ENCODE measurements at regions not wholly inside any gene's neighbourhood (a gene's known extent, or its start where the extent isn't known, plus 50 kb on each side); places are given as distances from the start of the nearest gene placed in this dataset.

DNA sequence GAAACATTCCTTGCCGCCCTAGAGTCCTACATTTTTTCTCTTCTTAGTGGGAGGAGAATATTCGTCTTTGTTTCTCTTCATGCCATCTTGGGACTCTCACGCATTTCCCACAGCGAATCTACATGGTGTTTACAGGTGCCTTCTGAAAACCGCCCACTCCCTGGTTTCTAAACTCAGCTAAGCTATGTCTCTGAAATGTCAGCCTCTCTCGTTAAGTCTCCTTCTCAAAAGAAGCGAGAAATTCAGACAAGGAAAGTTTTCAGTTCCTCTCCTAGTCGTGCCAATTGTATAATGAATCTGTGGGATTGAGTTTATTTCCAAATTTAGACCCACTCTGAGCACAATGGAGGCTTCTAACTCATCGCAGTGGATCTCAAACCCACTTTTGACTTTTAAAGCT, 186.8 kb upstream of the NFIB start:
- no peak overlapping the region for H3K9ac ChIP-seq (ENCODE audit: low read depth, low read length, poor library complexity)
- H3K23ac ChIP-seq (ENCODE audit: low read depth, low read length, poor library complexity): no peak overlapping the region
- H3K4me2 ChIP-seq (ENCODE audit: insufficient read depth, low read length, poor library complexity, severe bottlenecking): no peak overlapping the region
- no peak overlapping the region for H2BK12ac ChIP-seq (ENCODE audit: low read length)
- H3K18ac ChIP-seq (ENCODE audit: low read length): no peak overlapping the region
- H3K79me1 ChIP-seq (ENCODE audit: low read depth, low read length): no peaks in the 10 kb centered on the region
- no peak for DNase-seq (ENCODE audit: low spot score)
- no peak overlapping the region for H2BK5ac ChIP-seq (ENCODE audit: low read length)
- H3K27me3 ChIP-seq (ENCODE audit: control insufficient read depth in 3 of 3, insufficient read depth in 3 of 3, low read depth in 1 of 3, low read length in 3 of 3): no peaks in the 10 kb centered on the region
- H2AFZ ChIP-seq (ENCODE audit: low read length): no peak overlapping the region
- H3K27ac ChIP-seq (replicated peaks; ENCODE audit: low read length): no peak overlapping the region
- no peaks in the 10 kb centered on the region for H3K36me3 ChIP-seq (replicated peaks in 1 of 2; ENCODE audit: control insufficient read depth in 2 of 2, insufficient read depth in 2 of 2, low read length in 2 of 2)
- no peak overlapping the region for H2BK120ac ChIP-seq (ENCODE audit: low read depth, low read length)
- H2AK5ac ChIP-seq (ENCODE audit: low read depth, low read length): no peak overlapping the region
- no peak overlapping the region for H3K4ac ChIP-seq (ENCODE audit: low read length)
- H3K9me3 ChIP-seq (replicated peaks in 1 of 2; ENCODE audit: control insufficient read depth in 2 of 2, insufficient read depth in 1 of 2, low read depth in 1 of 2, low read length in 2 of 2): no peaks in the 10 kb centered on the region
- no CpG with 5 or more reads among the region's 9 CpGs for WGBS, 2 donors (ENCODE audit: extremely low coverage in 2 of 2, insufficient read length in 2 of 2, insufficient replicate concordance in 1 of 2)
- no peak overlapping the region for H2BK15ac ChIP-seq (ENCODE audit: low read length)
- no peak overlapping the region for H4K91ac ChIP-seq (ENCODE audit: low read depth, low read length, poor library complexity)
- H3K14ac ChIP-seq (ENCODE audit: low read length): no peak overlapping the region
- no peak overlapping the region for H3K4me3 ChIP-seq (ENCODE audit: low read length in 2 of 2)
- H4K8ac ChIP-seq (ENCODE audit: low read depth, low read length): no peak overlapping the region
- peaks cover 0 to 3% of the 10 kb centered on the region in 2 donors for H3K4me1 ChIP-seq (ENCODE audit: control insufficient read depth in 2 of 2, insufficient read depth in 1 of 2, low read depth in 1 of 2, low read length in 2 of 2)

DNA sequence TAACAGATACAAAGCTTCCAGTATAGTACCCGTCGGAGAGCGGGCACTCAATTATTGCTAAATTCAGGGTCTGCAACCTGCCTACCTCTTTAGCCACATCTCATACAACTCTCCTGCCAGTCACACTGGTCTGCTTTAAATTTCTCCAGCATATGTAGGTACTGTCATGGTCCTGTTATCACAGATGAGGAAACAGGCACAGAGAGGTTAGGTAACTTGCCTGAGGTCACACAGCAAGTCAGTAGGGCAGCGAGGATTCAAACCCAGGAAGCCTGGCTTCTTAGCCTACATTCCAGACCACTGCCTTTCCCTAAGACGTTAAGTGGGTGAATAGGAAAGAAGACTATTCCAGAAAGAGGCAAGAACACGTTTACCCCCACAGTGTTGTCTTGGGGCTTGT, 186.0 kb upstream of the NFIB start:
- H3K36me3 ChIP-seq (replicated peaks in 1 of 2; ENCODE audit: control insufficient read depth in 2 of 2, insufficient read depth in 2 of 2, low read length in 2 of 2): no peaks in the 10 kb centered on the region
- no peak overlapping the region for H3K9ac ChIP-seq (ENCODE audit: low read depth, low read length, poor library complexity)
- no peak overlapping the region for H3K4me2 ChIP-seq (ENCODE audit: insufficient read depth, low read length, poor library complexity, severe bottlenecking)
- no peak overlapping the region for H2BK5ac ChIP-seq (ENCODE audit: low read length)
- no peaks in the 10 kb centered on the region for H3K79me1 ChIP-seq (ENCODE audit: low read depth, low read length)
- H2BK120ac ChIP-seq (ENCODE audit: low read depth, low read length): no peak overlapping the region
- no peak overlapping the region for H2AK5ac ChIP-seq (ENCODE audit: low read depth, low read length)
- H3K4me3 ChIP-seq (ENCODE audit: low read length in 2 of 2): no peak overlapping the region
- no peak overlapping the region for H3K14ac ChIP-seq (ENCODE audit: low read length)
- H2BK15ac ChIP-seq (ENCODE audit: low read length): no peak overlapping the region
- H3K23ac ChIP-seq (ENCODE audit: low read depth, low read length, poor library complexity): no peak overlapping the region
- no peak for DNase-seq (ENCODE audit: low spot score)
- H3K18ac ChIP-seq (ENCODE audit: low read length): no peak overlapping the region
- no peak overlapping the region for H2BK12ac ChIP-seq (ENCODE audit: low read length)
- no peak overlapping the region for H3K27ac ChIP-seq (replicated peaks; ENCODE audit: low read length)
- no peak overlapping the region for H4K91ac ChIP-seq (ENCODE audit: low read depth, low read length, poor library complexity)
- H2AFZ ChIP-seq (ENCODE audit: low read length): no peak overlapping the region
- no peak overlapping the region for H4K8ac ChIP-seq (ENCODE audit: low read depth, low read length)
- H3K4me1 ChIP-seq (ENCODE audit: control insufficient read depth in 2 of 2, insufficient read depth in 1 of 2, low read depth in 1 of 2, low read length in 2 of 2): peaks cover 0 to 3% of the 10 kb centered on the region in 2 donors
- WGBS, 2 donors (ENCODE audit: extremely low coverage in 2 of 2, insufficient read length in 2 of 2, insufficient replicate concordance in 1 of 2): no CpG with 5 or more reads among the region's 6 CpGs
- no peak overlapping the region for H3K4ac ChIP-seq (ENCODE audit: low read length)
- no peaks in the 10 kb centered on the region for H3K9me3 ChIP-seq (replicated peaks in 1 of 2; ENCODE audit: control insufficient read depth in 2 of 2, insufficient read depth in 1 of 2, low read depth in 1 of 2, low read length in 2 of 2)
- H3K27me3 ChIP-seq (ENCODE audit: control insufficient read depth in 3 of 3, insufficient read depth in 3 of 3, low read depth in 1 of 3, low read length in 3 of 3): no peaks in the 10 kb centered on the region

DNA sequence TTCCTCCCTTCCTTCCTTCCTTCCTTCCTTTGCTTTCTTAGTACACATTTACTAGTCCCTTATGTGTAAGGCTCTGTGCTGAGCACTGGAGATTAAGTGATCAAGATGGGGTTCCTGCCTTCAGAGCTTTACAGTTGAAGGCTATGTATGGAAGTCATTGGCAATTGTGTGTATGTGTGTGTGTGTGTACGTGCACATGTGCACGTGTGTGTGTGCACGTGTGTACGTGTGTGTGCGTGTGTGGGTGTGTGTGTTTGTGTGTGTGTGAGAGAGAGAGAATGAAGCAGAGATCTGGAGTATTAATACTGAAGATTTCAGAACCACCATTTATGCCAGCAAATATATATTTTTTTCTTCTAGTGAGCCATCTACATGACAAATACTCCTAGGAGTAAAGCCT, 184.9 kb upstream of the NFIB start:
- no peak overlapping the region for H3K4me3 ChIP-seq (ENCODE audit: low read length in 2 of 2)
- no CpG with 5 or more reads among the region's 5 CpGs for WGBS, 2 donors (ENCODE audit: extremely low coverage in 2 of 2, insufficient read length in 2 of 2, insufficient replicate concordance in 1 of 2)

DNA sequence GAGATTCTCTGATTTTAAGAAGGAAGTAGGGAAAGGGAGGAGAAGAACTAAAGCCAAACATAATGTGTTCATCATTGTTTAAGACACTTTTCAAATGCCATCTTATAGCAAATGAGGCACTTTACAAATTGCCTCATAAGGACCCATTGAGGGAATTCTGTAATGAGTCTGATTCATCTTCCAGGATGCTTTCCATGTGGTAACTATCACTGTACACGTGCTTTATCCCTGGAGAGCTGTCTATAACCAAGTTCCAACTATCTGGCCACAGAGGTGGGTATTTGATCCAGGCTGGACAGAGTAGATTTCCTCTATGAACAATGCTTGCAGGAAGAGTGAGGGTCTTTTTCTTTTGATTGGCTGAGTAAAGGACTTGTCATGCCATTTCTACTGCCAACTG, 183.5 kb upstream of the NFIB start:
- H3K9ac ChIP-seq (ENCODE audit: low read depth, low read length, poor library complexity): no peak overlapping the region
- H3K4me1 ChIP-seq (ENCODE audit: control insufficient read depth in 2 of 2, insufficient read depth in 1 of 2, low read depth in 1 of 2, low read length in 2 of 2): peaks cover 0 to 3% of the 10 kb centered on the region in 2 donors
- H3K27me3 ChIP-seq (ENCODE audit: control insufficient read depth in 3 of 3, insufficient read depth in 3 of 3, low read depth in 1 of 3, low read length in 3 of 3): no peaks in the 10 kb centered on the region
- no peak overlapping the region for H2AFZ ChIP-seq (ENCODE audit: low read length)
- no peak overlapping the region for H3K23ac ChIP-seq (ENCODE audit: low read depth, low read length, poor library complexity)
- no peak for DNase-seq (ENCODE audit: low spot score)
- no peak overlapping the region for H2BK120ac ChIP-seq (ENCODE audit: low read depth, low read length)
- no peak overlapping the region for H2BK12ac ChIP-seq (ENCODE audit: low read length)
- H2AK5ac ChIP-seq (ENCODE audit: low read depth, low read length): no peak overlapping the region
- H4K91ac ChIP-seq (ENCODE audit: low read depth, low read length, poor library complexity): no peak overlapping the region
- no peak overlapping the region for H2BK15ac ChIP-seq (ENCODE audit: low read length)
- no peak overlapping the region for H3K14ac ChIP-seq (ENCODE audit: low read length)
- no peak overlapping the region for H3K4me3 ChIP-seq (ENCODE audit: low read length in 2 of 2)
- no peak overlapping the region for H3K4ac ChIP-seq (ENCODE audit: low read length)
- WGBS, 2 donors (ENCODE audit: extremely low coverage in 2 of 2, insufficient read length in 2 of 2, insufficient replicate concordance in 1 of 2): no CpG with 5 or more reads among the region's 1 CpG
- H3K27ac ChIP-seq (replicated peaks; ENCODE audit: low read length): no peak overlapping the region
- no peak overlapping the region for H4K8ac ChIP-seq (ENCODE audit: low read depth, low read length)
- H3K9me3 ChIP-seq (replicated peaks in 1 of 2; ENCODE audit: control insufficient read depth in 2 of 2, insufficient read depth in 1 of 2, low read depth in 1 of 2, low read length in 2 of 2): no peaks in the 10 kb centered on the region
- no peaks in the 10 kb centered on the region for H3K79me1 ChIP-seq (ENCODE audit: low read depth, low read length)
- H3K36me3 ChIP-seq (replicated peaks in 1 of 2; ENCODE audit: control insufficient read depth in 2 of 2, insufficient read depth in 2 of 2, low read length in 2 of 2): no peaks in the 10 kb centered on the region
- H2BK5ac ChIP-seq (ENCODE audit: low read length): no peak overlapping the region
- H3K4me2 ChIP-seq (ENCODE audit: insufficient read depth, low read length, poor library complexity, severe bottlenecking): no peak overlapping the region
- no peak overlapping the region for H3K18ac ChIP-seq (ENCODE audit: low read length)

More for the DNA sequence above, 184.9 kb upstream of the NFIB start:
- Histone ChIP-seq H3K36me3 (replicated peaks in 1 of 2; ENCODE audit: control insufficient read depth in 2 of 2, insufficient read depth in 2 of 2, low read length in 2 of 2) (no peaks in the 10 kb centered on the region), H4K8ac (ENCODE audit: low read depth, low read length) (no peak overlapping the region), H3K18ac (ENCODE audit: low read length) (no peak overlapping the region), H3K9ac (ENCODE audit: low read depth, low read length, poor library complexity) (no peak overlapping the region), H3K4me1 (ENCODE audit: control insufficient read depth in 2 of 2, insufficient read depth in 1 of 2, low read depth in 1 of 2, low read length in 2 of 2) (peaks cover 0 to 3% of the 10 kb centered on the region in 2 donors), H2BK12ac (ENCODE audit: low read length) (no peak overlapping the region), H3K4ac (ENCODE audit: low read length) (no peak overlapping the region), H3K9me3 (replicated peaks in 1 of 2; ENCODE audit: control insufficient read depth in 2 of 2, insufficient read depth in 1 of 2, low read depth in 1 of 2, low read length in 2 of 2) (no peaks in the 10 kb centered on the region), H4K91ac (ENCODE audit: low read depth, low read length, poor library complexity) (no peak overlapping the region), H3K79me1 (ENCODE audit: low read depth, low read length) (no peaks in the 10 kb centered on the region), H3K4me2 (ENCODE audit: insufficient read depth, low read length, poor library complexity, severe bottlenecking) (no peak overlapping the region), H3K27me3 (ENCODE audit: control insufficient read depth in 3 of 3, insufficient read depth in 3 of 3, low read depth in 1 of 3, low read length in 3 of 3) (no peaks in the 10 kb centered on the region), H3K27ac (replicated peaks; ENCODE audit: low read length) (no peak overlapping the region), H3K23ac (ENCODE audit: low read depth, low read length, poor library complexity) (no peak overlapping the region), H2BK15ac (ENCODE audit: low read length) (no peak overlapping the region), H2AFZ (ENCODE audit: low read length) (no peak overlapping the region), H2BK120ac (ENCODE audit: low read depth, low read length) (no peak overlapping the region), H2BK5ac (ENCODE audit: low read length) (no peak overlapping the region), H3K14ac (ENCODE audit: low read length) (no peak overlapping the region), H2AK5ac (ENCODE audit: low read depth, low read length) (no peak overlapping the region)
- no peak for DNase-seq (ENCODE audit: low spot score)
